ENCODE measurements at regions not wholly inside any gene's neighbourhood (a gene's known extent, or its start where the extent isn't known, plus 50 kb on each side); places are given as distances from the start of the nearest gene placed in this dataset.

- H3K27ac ChIP-seq: no peak overlapping the region
Observed at GRCh38 chr6:25026723-25027122, 91.0 kb upstream of the RIPOR2 start.

GRCh38 chr6:25027221-25027916 is 91.6 kb upstream of the RIPOR2 start:
- no peak overlapping the region for H3K27ac ChIP-seq
- TF ChIP-seq ZFX (IDR thresholded peaks at IDR 0.05; ENCODE audit: borderline replicate concordance) (no peak), CTCF (IDR thresholded peaks at IDR 0.05) (no peak)

More at GRCh38 chr6:25026723-25027122, 91.0 kb upstream of the RIPOR2 start:
- TF ChIP-seq ZFX (IDR thresholded peaks at IDR 0.05; ENCODE audit: borderline replicate concordance) (no peak), CTCF (IDR thresholded peaks at IDR 0.05) (no peak; the same call in 1 of the 2 replicates)

- TF ChIP-seq ZFX (IDR thresholded peaks at IDR 0.05; ENCODE audit: borderline replicate concordance) (no peak), CTCF (IDR thresholded peaks at IDR 0.05) (no peak)
- no peak overlapping the region for H3K27ac ChIP-seq
Observed at GRCh38 chr6:25028328-25028727, 92.6 kb upstream of the RIPOR2 start.

- no peak overlapping the region for H3K27ac ChIP-seq
- no peak for TF ChIP-seq CTCF (IDR thresholded peaks at IDR 0.05)
- TF ChIP-seq ZFX (IDR thresholded peaks at IDR 0.05; ENCODE audit: borderline replicate concordance): no peak
Observed at GRCh38 chr6:25032934-25033333, 97.2 kb upstream of the RIPOR2 start.

GRCh38 chr6:25034431-25034921 is 98.7 kb upstream of the RIPOR2 start:
- TF ChIP-seq ZFX (IDR thresholded peaks at IDR 0.05; ENCODE audit: borderline replicate concordance) (no peak), CTCF (IDR thresholded peaks at IDR 0.05) (no peak)
- no peak overlapping the region for H3K27ac ChIP-seq

- no peak overlapping the region for H3K27ac ChIP-seq
Observed at GRCh38 chr6:25035174-25035511, 99.4 kb upstream of the RIPOR2 start.

More at GRCh38 chr6:25035174-25035511, 99.4 kb upstream of the RIPOR2 start:
- TF ChIP-seq ZFX (IDR thresholded peaks at IDR 0.05; ENCODE audit: borderline replicate concordance): no peak
- TF ChIP-seq CTCF (IDR thresholded peaks at IDR 0.05): no peak
